ENCODE measurements at regions not wholly inside any gene's neighbourhood (a gene's known extent, or its start where the extent isn't known, plus 50 kb on each side); places are given as distances from the start of the nearest gene placed in this dataset.
"Not testable (repeated sequence)": the region's sequence is repeated elsewhere in the genome, so short reads cannot be mapped to it uniquely, and the experiment has no call there.

- no peak for DNase-seq (ENCODE audit: low read depth in 2 of 2)
These were observed 247.6 kb upstream of the PROK2 start for GRCh38 chr3:72032441-72033135.

- no peak for DNase-seq (ENCODE audit: low read depth in 2 of 2)
These were observed 246.6 kb upstream of the PROK2 start for GRCh38 chr3:72031581-72031980.

DNA sequence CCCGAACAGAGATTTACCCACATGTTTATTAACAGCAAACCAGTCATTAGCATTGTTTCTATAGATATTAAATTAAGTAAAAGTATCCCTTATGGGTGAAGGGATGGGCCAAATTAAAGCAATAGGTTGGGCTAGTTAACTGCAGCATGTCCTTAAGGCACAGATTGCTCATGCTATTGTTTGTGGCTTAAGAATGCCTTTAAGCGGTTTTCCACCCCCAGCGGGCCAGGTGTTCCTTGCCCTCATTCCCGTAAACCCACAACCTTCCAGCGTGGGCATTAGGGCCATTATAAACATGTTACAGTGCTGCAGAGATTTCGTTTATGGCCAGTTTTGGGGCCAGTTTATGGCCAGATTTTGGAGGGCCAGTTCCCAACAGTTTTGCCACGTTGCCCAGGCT is 245.3 kb upstream of the PROK2 start:
- DNase-seq (ENCODE audit: low read depth in 2 of 2) = not testable (repeated sequence)

DNA sequence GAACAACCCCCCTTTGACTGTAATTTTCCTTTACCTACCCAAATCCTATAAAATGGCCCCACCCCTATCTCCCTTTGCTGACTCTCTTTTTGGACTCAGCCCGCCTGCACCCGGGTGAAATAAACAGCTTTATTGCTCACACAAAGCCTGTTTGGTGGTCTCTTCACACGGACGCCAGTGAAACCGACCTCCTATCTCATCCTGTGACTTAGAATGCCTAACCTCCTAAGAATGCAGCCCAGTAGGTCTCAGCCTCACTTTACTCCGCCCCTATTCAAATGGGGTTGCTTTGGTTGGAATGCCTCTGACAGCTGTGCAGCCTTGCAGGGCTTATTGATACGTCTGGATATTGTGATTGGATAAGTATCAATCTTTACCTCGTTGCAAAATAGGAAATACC is 243.8 kb upstream of the PROK2 start:
- not testable (repeated sequence) for DNase-seq (ENCODE audit: low read depth in 2 of 2)

- not testable (repeated sequence) for DNase-seq (ENCODE audit: low read depth in 2 of 2)
These were observed 243.4 kb upstream of the PROK2 start for GRCh38 chr3:72028307-72028706.

- not testable (repeated sequence) for DNase-seq (ENCODE audit: low read depth in 2 of 2)
These were observed 242.8 kb upstream of the PROK2 start for GRCh38 chr3:72027728-72028127.

DNA sequence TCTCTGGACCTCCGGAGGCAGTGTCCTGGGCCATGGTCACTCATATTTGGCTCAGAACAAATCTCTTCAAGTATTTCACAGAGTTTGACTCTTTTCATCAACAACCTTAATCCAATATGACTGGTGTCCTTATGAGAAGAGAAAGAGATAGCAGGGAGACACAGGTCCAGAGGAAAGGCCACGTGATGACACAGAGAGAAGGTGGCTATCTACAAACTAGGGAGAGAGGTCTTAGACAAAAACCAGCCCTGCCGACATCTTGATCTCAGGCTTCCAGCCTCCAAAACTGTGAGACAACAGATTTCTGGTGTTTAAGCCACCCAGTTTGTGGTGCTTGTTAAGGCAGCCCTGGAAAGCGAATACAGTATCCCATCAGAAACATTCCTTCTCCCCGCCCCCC is 237.1 kb upstream of the PROK2 start:
- no peak for DNase-seq (ENCODE audit: low read depth in 2 of 2)

GRCh38 chr3:72021531-72021930 is 236.6 kb upstream of the PROK2 start:
- no peak for DNase-seq (ENCODE audit: low read depth in 2 of 2)

- DNase-seq (ENCODE audit: low read depth in 2 of 2) = no peak
These were observed 233.5 kb upstream of the PROK2 start for GRCh38 chr3:72018343-72018984.

- DNase-seq (ENCODE audit: low read depth in 2 of 2) = no peak
These were observed 233.0 kb upstream of the PROK2 start for GRCh38 chr3:72017935-72018334.

- no peak for DNase-seq (ENCODE audit: low read depth in 2 of 2)
These were observed 232.4 kb upstream of the PROK2 start for GRCh38 chr3:72017311-72017710.

DNA sequence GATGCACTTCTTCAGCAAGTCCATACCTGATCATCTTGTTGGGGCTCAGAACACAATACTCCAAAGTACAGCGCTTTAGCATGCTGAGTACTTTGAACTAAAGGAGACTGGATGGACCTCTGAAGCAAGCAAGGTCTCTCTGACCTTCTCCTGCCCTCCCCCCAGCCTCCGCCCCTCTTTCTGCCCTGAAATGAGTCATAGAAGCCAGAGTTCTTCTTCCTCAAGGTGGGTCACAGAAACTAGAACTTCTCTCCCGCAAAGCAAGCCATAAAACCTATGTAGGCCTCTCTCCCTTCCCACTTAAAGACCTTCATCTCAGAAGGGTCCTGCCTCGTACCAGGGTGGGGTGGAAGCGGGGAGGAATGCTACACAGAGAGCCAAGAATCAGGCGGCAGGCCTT is 230.5 kb upstream of the PROK2 start:
- no peak for DNase-seq (ENCODE audit: low read depth in 2 of 2)

GRCh38 chr3:72013084-72013483 is 228.1 kb upstream of the PROK2 start:
- no peak for DNase-seq (ENCODE audit: low read depth in 2 of 2)

DNA sequence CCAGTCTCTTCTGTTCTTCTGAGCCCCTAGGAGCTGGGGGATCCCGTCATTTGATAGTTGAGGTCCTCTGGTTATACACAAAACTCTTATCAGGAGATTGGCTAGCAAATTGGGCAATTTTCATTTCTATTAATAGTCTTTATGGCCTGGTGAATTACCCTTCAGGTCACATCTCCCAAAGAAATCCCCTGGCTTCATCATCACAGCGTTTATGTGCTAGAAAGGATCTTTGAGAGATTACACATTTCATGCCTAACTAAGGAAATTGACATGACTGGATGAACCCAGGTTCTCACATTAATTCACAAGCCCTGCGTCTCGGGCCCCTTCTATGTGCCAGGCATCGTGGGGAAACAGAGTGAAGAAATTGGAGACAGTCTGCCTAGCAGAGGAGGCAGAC is 227.4 kb upstream of the PROK2 start:
- DNase-seq (ENCODE audit: low read depth in 2 of 2) = no peak

DNA sequence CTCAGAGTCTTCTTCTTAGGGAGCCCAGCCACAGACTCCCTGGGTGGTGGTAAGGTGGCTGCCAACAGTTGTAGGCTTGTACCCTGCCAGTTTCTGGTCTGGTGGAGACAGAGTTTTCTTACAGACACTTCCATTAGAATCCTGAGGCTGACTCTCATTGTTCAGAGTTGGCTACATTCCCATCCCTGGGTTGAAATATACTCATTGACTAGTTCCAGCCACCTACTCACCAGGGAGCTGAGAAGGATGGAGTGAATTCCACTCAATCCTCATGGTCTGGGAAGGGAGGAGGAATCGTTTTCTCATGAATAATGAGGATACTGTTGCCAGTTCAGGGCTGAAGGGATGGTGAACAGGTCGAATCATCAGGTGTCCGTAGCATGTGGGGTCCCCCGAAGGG is 226.5 kb upstream of the PROK2 start:
- no peak for DNase-seq (ENCODE audit: low read depth in 2 of 2)

GRCh38 chr3:72009851-72010443 is 225.0 kb upstream of the PROK2 start:
- DNase-seq (ENCODE audit: low read depth in 2 of 2) = no peak

DNA sequence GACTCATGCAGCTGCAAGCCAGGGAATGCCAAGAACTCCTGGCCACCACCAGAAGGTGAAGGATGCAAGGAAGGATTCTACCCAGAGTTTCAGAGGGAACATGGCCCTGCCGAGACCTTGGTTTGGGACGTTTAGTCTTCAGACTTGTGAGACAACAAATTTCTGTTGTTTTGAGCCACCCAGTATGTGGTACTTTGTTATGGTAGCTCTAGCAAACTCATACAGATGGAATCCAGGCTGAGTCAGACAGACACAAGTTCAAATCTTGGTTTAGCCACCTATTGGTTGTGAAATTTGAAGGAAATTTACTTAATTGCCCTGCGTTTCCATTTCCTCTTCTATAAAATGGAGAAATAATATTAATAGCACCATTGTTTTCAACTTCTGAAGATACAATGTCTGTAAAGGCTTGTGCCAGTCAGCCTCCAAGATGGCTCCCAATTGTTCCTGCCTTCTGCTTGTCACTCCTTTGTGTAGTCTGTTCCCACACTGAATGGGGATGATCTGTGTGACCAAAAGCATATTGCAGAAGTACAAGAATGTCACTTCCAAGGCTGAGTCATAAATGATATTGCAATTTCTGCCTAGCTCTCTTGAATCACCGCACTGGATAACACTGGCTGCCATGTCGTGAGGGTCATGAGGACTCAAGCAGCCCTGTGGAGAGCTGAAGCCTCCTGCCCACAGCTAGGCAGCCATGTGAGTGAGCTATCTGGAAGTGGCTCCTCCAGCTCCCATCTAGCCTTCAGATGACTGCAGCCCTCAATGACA is 223.5 kb upstream of the PROK2 start:
- DNase-seq (ENCODE audit: low read depth in 2 of 2) = no peak

GRCh38 chr3:72006631-72007556 is 221.9 kb upstream of the PROK2 start:
- no peak for DNase-seq (ENCODE audit: low read depth in 2 of 2)

DNA sequence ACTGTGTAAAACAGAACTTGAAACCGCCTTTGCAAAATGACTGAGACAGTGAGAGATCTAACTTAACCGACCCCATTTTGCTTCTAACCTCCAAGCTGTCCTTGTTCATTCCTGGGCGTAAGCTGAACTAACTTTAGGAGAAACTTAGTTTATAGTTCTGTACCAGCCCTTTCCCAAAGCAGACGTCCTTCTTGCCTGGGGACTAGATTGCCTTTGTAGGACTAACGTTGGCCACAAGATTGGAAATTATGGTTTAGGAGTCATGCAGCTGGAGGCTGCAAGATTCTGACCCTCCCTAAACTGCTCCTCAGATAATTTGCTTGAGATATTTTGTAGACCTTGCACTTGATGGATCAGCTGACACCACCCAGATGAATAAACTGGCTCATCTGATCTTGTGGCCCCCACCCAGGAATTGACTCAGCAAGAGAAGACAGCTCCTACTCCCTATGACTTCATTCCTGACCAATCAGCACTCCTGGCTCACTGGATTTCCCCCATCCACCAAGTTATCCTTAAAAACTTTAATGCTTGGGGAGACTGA is 219.9 kb upstream of the PROK2 start:
- DNase-seq (ENCODE audit: low read depth in 2 of 2) = no peak

DNA sequence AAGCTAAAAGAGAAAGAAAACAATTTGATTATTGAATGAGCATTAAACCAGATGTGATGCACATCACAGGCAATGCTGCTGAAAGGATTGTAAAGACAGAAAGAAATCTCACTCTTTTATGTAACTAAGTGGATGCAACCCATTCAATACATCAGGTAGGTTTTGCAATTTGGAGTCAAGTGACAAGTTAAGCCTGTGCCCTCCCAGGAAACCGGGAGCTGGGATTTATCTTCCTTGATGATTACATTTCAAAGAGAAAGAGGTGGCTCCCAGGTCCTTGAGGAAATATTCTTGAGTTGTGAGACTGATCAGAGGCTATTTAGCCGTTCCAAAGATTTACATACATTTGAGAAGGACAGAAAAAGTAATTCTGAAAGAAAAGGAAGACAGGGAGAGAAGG is 219.0 kb upstream of the PROK2 start:
- DNase-seq (ENCODE audit: low read depth in 2 of 2) = no peak

GRCh38 chr3:72001758-72002157 is 216.8 kb upstream of the PROK2 start:
- DNase-seq (ENCODE audit: low read depth in 2 of 2) = no peak

All from stimulated activated CD4-positive, alpha-beta T cell treated with anti-CD3 and anti-CD28 coated beads, Interleukin-12 subunit alpha, Interleukin-12 subunit beta, amount 100 ng/mL, for 24 hours (primary cell).